GM18858 (cell line): ENCODE measurements at regions not wholly inside any gene's neighbourhood (a gene's known extent, or its start where the extent isn't known, plus 50 kb on each side); places are given as distances from the start of the nearest gene placed in this dataset.
"Not testable (repeated sequence)": the region's sequence is repeated elsewhere in the genome, so short reads cannot be mapped to it uniquely, and the experiment has no call there.

Experiments used
- ATAC-seq: cut with Tn5 transposase; IDR thresholded peaks from one replicate; pipeline ENCODE4 v1.9.1; 2021; ENCODE audit not compliant: unreplicated experiment

DNA sequence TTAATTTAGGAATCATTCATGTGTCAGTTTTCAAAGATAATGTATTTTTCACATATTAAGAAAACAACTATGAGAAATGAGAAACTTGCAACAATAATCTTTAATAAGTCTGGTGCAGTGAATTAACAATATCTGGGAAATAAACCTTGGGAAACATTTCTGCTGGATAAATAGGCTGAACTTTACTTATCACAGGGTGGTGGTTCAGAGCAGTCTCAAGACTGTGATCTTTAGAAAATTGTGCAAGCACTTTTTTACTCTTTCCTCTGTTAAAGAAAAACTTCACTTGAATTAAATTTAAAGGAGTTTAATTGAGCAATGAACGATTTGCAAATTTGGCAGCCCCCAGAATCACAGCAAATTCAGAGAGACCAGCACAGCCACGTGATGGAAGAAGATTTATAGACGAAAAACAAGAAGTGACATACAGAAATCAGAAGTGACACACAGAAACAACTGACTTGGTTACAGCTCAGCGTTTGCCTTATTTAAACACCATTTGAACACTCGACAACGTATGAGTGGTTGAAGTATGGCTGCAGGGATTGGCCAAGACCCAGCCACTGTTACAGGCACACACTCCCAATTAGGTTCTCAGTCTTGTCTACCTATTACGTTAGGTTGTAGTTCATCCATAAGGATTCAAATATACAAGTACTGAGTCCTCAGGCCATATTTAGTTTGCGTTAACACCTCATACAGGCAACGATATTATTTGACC, 631.9 kb downstream of the SLCO4C1 start:
- no peak for ATAC-seq

DNA sequence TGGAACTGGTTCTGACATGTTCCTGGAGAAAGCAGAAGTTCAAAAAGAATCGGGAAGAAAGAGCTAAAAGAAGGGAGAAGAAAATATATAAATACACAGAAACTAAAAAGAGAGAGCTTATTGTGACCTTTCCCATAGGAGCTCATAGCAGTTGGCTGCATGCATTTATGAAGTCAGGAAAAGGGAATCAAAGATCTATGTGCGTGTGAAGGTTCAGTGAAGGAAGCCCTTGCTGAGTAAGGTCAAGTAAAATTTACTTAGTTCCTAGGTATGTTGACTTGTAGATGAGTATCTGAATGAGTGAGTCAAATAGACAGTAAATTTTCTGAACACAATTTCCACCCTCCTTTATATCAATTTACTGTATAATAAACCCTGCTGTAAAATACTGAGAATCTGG, 632.5 kb downstream of the SLCO4C1 start:
- ATAC-seq: no peak

DNA sequence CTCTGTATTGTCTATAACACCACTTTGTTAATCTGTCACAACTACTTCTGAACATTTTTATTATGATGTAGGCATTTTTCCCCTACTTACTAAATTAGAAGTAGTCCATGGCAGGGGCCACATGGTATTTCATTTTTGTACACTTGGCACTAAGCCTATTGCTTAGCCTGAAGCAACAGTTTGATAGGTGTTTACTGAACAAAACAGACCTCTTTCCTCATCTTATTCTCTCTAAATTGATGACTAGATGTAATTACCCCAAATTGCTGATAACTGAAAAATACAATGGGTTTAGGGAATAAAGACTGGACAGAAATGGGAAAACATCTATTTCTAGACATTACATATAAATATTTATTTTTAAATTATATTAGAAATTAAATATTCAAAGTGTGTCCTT, 633.8 kb downstream of the SLCO4C1 start:
- no peak for ATAC-seq

DNA sequence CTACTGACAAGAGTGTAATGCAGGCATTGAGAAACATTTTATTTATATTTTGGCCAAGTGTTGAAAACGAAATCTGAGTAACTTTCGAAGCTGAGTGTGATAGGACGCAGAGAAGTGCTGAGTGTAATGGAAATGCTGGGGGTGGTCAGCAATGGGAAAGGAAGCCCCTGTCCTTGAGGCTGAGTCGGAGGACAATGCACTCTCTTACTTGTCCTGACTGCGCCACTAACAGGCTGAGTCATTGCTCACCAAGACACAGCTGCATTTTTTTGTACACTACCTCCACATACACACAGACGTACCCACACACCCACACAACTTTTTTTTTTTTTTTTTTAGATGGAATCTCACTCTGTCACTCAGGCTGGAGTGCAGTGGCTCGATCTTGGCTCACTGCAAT, 637.7 kb downstream of the SLCO4C1 start:
- ATAC-seq: no peak

DNA sequence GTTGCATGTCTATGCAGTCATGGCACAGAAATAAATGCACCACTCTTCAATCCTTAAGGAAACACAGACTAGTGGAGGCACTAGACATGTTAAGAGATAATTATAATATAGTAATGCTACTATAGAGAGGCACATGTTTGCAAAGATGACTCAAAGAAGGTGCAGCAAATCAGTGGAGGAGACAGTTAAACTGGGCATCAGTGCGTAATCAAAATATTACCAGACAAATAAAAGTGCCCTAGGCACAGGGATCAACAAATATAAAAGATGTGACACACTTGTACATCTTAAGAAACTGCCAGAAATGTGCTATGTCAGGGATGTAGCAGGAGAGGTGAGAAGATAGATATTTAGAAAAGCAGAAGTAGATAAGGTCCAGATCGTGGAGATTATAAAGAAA, 642.1 kb downstream of the SLCO4C1 start:
- ATAC-seq: no peak

DNA sequence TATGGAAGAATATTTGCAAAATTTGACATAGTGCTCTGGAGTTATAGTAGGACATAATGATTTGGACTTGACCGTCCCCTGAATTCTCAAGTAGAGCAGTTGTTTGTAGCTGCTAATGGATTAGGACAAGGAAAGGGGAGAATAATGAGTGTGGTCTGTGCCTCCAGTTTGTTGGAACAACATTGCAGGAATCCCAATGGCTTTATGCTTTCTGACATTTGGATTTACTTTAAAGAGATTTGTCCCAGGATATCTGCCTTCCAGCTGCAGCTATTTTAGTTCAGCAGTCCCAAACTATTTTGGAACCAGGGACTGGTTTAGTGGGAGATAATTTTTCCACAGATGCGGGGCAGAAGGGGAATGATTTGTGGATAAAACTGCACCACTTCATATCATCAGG, 648.2 kb downstream of the SLCO4C1 start:
- no peak for ATAC-seq

DNA sequence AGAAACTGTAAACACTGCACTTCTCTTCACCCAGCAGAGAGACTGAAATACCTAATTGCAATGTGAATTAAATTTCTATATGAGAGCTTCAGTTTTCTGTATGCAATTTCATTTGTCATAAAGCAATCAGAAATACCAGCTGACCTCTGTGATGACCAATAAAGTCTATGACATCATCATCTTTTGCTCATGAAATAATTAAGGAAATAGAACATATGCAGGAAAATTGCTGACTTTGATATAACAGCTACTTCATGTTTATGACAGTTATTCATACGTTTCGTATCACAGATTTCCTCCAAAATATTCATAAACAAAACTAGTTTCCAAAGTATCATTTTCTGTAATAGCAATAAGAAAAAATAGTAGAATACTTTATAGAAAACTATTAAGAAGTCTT, 652.3 kb downstream of the SLCO4C1 start:
- ATAC-seq: no peak

DNA sequence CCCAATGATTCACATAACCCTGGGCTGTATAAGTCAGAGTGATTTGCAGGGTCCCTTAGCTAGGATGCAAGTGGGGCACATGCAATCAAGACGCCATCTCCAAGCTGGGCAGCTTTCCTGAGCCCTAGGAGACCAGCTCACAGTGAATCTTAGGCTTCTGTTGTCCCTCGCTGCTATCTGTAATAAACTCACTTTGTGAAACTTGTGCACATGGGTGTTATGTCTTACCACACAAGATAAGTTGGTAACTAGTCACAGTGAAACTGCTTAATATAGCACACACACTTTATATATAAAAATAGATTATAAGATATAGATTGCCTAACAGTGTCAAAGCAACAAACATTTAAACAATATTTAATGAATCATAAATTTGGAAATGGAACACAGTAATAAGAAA, 658.5 kb downstream of the SLCO4C1 start:
- ATAC-seq: no peak

DNA sequence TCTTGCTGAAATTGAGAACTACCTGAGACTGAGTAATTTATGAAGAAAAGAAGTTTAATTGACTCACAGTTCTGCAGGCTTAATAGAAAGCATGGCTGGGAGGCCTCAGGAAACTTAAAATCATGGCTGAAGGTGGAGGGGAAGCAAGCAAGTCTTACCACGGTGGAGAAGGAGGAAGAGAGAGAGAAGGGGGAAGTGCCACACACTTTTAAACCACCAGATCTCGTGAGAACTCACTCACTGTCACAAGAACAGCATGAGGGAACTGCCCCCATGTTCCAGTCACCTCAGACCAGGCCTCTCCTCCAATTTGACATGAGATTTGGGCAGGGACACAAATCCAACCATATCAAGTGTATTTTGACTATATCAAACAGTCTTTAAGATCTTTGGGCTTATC, 668.3 kb downstream of the SLCO4C1 start:
- ATAC-seq: not testable (repeated sequence)

DNA sequence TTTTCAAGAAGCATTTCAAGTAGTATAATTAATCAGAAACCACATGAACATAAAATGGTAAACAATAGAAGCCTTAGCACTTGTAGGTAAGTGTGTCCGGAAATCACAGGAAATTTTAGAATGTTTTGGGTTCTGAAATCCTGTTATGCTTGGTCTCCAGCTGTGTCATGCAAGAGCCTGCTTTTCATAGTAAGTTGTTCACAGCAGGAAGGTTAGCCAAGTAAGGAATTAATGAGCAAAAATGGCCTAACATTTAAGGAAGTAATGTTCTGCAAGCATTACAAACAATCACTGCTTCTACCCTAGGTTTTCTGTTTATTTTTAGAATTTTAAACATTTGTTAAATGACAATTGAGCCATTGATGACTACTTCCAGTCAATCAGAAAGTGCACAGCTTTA, 669.5 kb downstream of the SLCO4C1 start:
- ATAC-seq: no peak

DNA sequence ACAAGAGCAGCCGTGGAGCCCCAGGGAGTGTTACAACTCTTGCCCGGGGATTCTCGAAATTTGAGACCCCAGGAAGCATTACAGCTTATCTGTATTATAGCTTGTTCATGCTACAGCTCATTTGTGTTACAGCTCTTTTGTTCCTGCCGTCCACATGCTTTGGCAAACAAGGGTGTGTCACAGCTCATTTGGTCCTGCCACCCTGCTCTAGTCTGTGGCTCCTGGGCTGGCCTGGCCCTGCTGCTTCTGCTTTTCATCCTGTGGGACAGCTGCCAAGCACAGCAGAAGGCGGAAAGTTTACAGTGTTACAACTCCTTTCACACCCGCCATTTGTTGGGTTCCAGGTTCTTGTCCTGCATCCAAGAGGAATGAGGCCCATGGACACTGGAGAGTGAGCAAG, 685.0 kb downstream of the SLCO4C1 start:
- ATAC-seq: no peak

DNA sequence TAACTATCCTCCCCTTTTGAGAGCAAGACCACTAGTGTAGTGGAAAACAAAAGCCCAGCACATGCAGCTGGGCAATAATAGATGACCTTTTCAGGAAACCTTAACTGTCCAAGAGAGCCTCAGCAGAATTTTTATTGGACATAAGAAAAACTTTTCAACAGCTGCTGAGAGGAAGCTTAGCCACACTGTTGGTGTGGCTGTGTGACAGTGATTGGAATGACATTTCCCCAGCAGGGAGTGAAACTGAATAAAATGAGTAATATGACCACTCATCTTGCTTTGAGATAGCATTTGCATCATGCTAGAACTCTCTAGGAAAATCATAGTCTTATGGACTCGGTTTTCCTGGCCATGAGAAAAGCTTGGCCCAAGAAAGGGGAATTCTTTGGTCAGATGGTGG, 687.8 kb downstream of the SLCO4C1 start:
- no peak for ATAC-seq

DNA sequence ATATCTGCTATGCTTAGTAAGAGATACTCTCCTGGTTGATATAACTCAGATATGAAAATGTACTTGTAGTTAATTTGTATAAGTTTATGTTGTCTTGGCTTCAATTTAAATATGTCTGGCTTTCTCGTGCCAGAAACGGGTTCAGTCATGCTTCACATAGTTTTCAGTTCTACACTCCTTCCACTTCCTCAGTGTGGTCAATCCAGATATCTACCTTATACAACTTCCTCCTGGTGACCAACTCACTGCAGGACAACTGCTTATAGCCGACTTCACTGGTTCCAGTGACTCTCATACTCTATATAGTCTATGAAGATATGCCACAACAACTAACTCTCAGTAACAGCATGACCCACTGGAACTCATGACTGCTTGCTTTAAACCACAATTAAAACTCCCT, 690.4 kb downstream of the SLCO4C1 start:
- peak; percentile 50 for ATAC-seq

DNA sequence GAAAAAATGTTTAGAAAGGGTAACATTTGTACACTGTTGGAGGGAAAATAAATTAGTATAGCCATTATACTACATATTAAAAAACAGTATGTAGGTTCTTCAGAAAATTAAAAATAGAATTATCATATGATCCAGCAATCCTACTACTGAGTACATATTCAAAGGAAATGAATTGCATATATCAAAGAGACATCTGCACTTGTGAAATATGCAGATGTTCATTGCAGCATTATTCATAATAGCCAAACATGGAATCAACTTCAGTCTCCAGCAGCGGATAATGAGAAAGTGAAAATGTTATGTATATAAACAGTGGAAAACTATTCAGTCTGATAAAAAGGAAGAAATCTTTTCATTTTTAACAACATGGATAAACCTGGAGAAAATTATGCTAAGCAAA, 695.5 kb downstream of the SLCO4C1 start:
- no peak for ATAC-seq

DNA sequence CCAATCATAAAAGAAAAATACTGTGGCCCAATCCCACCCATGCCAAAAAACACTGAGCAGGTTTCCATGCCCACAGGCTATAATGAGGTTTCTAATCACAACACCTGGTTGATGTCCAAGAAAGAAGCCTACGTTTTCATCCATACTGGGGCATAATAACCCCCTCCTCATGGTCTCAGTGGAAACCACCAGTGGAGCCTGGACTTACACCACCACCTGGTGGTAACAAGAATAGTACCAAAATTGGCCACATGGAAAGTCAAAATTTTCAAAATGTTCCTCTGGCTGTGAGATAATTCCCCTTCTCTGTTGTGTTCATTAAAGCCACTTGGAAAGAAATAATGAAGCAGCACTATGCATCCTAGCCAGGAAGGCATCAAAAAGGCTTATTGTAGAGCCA, 687.3 kb upstream of the ST8SIA4 start:
- peak; percentile 47 for ATAC-seq

DNA sequence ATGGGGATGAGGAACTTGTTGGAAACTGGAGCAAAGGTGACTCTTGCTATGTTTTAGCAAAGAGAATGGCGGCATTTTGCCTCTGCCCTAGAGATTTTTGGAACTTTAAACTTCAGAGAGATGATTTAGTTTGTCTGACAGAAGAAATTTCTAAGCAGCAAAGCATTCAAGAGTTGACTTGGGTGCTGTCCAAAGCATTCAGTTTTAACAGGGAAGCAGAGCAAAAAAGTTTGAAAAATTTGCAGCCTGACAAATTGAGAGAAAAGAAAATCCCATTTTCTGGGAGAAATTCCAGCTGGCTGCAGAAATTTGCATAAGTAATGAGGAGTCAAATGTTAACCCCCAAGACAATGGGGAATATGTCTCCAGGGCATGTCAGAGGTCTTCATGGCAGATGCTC, 682.3 kb upstream of the ST8SIA4 start:
- no peak for ATAC-seq

DNA sequence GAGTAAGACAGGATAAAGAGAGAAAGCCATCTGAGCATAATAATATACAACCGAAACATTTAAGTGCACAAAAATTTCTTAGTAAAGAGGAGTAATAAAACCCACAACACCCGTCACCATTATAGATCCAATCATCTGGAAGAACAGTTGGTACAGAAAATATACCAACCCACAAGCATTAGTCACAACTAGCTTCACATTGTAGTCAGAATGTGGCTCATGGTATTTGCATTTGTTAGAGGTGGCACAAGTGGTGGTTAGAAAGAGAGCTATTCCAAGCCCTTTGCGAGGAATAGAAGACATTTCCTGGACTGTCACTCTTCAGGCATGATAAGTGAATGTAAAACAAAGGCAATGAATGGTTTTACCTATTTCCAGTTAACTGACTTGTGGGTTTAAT, 677.5 kb upstream of the ST8SIA4 start:
- ATAC-seq: no peak

DNA sequence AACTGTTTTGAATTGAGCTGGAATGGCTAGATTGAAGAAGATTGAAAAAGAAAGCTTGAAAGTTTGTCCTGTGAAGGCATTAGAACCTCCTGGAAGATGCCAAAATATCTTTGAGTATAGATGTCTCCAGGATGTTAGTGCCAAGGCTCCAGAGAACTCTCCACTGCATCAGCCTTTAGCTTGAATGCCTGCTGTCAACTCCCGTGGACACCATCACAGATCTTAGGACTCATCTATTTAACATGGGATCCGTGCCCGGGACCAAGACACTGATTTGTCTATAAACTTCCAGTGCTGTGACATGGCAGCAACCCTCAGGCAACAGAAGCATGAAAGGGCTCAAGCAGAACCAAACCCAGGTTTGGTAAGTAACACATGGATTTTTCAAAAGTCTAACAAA, 670.9 kb upstream of the ST8SIA4 start:
- ATAC-seq: no peak

DNA sequence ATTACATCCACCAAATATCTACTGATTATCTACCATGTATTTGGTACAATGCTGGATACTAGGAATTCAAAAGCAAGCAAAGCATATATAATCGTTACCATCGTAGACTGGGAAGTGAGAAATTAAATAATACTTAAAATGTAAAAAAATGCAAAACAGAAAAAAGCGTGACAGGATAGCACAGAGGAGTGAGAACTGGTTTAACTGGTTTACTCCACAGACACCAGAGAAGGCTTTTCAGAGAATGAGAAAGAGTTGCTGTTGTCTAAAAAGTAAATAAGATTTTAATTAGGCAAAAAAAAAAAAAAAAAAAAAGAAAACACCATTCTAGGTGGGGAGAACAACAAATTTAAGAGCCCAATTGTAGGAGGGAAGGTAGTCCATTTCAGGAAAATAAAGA, 657.9 kb upstream of the ST8SIA4 start:
- no peak for ATAC-seq

DNA sequence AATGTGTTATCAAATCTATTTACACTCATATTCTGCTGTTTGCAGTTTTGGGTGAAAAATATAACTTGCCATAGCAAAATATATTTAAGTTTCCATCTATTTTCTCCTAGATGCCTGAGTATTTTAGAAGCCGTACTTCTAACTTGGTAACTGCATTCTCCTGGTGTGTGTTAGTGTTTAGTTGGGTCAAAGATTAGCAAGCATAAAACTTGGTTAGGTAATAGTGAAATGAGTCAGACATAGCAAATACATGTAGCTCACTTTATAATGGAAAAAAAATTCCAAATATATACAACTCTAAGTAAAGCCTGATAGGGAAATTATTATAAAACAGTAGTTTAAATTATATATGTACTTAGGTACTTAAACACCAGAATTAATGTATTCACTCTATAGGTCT, 640.7 kb upstream of the ST8SIA4 start:
- no peak for ATAC-seq

DNA sequence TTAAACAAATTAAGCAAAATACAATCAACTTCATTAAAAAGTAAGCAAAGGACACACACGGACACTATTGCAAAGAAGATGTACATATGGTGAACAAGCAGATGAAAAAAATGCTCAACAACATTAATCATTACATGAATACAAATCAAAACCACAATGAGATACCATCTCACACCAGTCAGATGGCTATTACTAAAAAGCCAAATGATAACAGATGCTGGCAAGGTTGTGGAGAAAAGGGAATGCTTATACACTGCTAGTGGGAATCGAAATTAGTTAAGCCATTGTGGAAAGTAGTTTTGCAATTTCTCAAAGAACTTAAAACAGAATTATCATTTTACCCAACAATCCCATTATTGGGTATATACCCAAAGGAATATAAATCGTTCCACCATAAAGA, 636.2 kb upstream of the ST8SIA4 start:
- no peak for ATAC-seq

DNA sequence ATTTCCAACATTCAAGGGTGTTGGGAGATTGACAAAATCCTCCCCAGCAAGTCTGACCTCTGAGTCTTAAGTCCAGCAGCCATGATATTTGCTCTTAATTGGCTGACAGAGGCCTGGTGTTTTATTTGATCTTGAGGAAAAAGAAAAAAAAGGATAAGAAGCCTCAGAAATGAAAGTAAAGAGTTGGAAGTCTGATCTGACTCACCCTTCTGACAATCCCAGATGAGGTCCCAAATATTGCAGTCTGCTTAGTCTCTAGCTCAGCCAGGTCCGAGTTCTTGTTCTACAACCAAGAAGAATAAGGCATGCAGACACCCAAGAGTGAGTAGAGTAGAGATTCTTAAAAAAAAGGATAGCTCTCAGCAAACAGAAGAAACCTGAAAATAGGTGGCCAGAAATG, 632.5 kb upstream of the ST8SIA4 start:
- ATAC-seq: no peak

DNA sequence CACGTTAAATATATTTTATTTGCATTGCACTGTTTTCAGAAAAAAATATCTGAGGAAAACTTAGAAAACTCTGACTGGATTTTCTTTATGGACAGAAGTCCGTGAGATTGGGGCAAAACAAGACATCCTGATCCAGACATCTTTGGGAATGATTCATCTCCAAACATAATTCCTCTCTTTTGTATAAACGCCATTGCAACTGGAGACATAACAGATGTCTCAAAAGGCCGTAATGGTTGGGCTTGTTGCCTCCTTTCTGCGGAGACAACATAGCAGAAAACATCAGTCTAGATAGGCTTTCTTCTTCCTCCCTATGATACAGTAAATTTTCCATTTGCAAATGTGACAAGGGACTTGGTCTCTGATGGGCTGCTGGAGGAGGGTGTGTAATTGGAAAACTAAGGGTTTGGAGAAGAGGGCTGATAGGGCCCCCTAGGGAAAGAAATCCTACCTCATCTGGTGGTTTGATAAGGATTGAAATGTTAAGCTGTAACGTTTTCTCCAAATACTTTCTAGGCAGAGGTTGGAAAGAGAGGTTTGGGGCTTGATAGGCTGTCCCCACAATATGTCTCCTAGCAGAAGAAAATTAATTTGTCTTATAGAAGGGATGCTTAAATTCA, 631.5 kb upstream of the ST8SIA4 start:
- ATAC-seq: no peak
